PC-9 (cell line): ENCODE measurements at regions not wholly inside any gene's neighbourhood (a gene's known extent, or its start where the extent isn't known, plus 50 kb on each side); places are given as distances from the start of the nearest gene placed in this dataset.

Source experiments
- BruUV-seq: library from RNA; stranded (reverse); fragments of 400-500 nt; replicated peaks from 2 replicates; lab custom pipeline; 2021; lab: Mats Ljungman, UMichigan
- CTCF ChIA-PET: fragments of 300-600 bp; sonication (Branson Sonifier 250); formaldehyde crosslinking; loops from one replicate; lab custom pipeline; 2022; ENCODE audit warnings: antibody characterized with exemption; lab: Charles Lee
- POLR2A ChIA-PET: fragments of 300-600 bp; sonication (Branson Sonifier 250); formaldehyde crosslinking; loops from one replicate; lab custom pipeline; 2022; ENCODE audit warnings: antibody characterized with exemption; ENCODE audit not compliant: unreplicated experiment; lab: Charles Lee
- DNase-seq, 2 experiments: peaks; one replicate each; pipeline versions ENCODE4 v3.0.0 to v3.0.0-alpha.2; 2015 to 2022; ENCODE audit warnings: mixed read lengths in 1 of 2
- H2AFZ ChIP-seq: fragments of 200-600 bp; sonication (generic); 2 replicates; pipeline ENCODE4 v1.8.1; 2017; ENCODE audit warnings: antibody characterized with exemption
- H3F3A ChIP-seq: fragments of 200-600 bp; sonication (generic); 2 replicates; pipeline ENCODE4 v1.8.1; 2017; ENCODE audit warnings: antibody characterized with exemption, mild to moderate bottlenecking, low read depth; ENCODE audit not compliant: insufficient read depth
- H3K27ac ChIP-seq: fragments of 200-600 bp; sonication (generic); 2 replicates; pipeline ENCODE4 v1.6.1; 2016; ENCODE audit warnings: mixed run types
- H3K27me3 ChIP-seq: fragments of 200-600 bp; sonication (generic); 2 replicates; pipeline ENCODE4 v1.6.1; 2016; ENCODE audit warnings: low read depth, mixed run types; ENCODE audit not compliant: insufficient read depth
- H3K36me3 ChIP-seq: fragments of 200-600 bp; sonication (generic); 2 replicates; pipeline ENCODE4 v1.6.1; 2016; ENCODE audit warnings: low read depth, mixed run types
- H3K4me1 ChIP-seq: fragments of 200-600 bp; sonication (generic); replicated peaks from 2 replicates; pipeline ENCODE4 v1.6.1; 2016; ENCODE audit warnings: mixed run types; ENCODE audit not compliant: insufficient read depth
- H3K4me2 ChIP-seq: fragments of 200-600 bp; sonication (generic); 2 replicates; pipeline ENCODE4 v1.6.1; 2017; ENCODE audit warnings: mixed run types
- H3K4me3 ChIP-seq: fragments of 200-600 bp; sonication (generic); 2 replicates; pipeline ENCODE4 v1.6.1; 2016; ENCODE audit warnings: mixed run types
- H3K79me2 ChIP-seq: fragments of 200-600 bp; sonication (generic); 2 replicates; pipeline ENCODE4 v1.6.1; 2017; ENCODE audit warnings: low read depth, mixed run types
- H3K9me2 ChIP-seq: fragments of 200-600 bp; sonication (generic); 2 replicates; pipeline ENCODE4 v1.8.1; 2017; ENCODE audit warnings: mild to moderate bottlenecking; ENCODE audit not compliant: insufficient read depth
- H3K9me3 ChIP-seq: fragments of 200-600 bp; sonication (generic); 2 replicates; pipeline ENCODE4 v1.8.1; 2016; ENCODE audit warnings: low read depth; ENCODE audit not compliant: insufficient read depth
- H4K20me1 ChIP-seq: fragments of 200-600 bp; sonication (generic); 2 replicates; pipeline ENCODE4 v1.8.1; 2017; ENCODE audit not compliant: insufficient read depth
- CTCF ChIP-seq: fragments of 200-600 bp; sonication (generic); conservative IDR thresholded peaks from 2 replicates; pipeline ENCODE4 v1.6.1; 2017; ENCODE audit warnings: mixed run types, antibody characterized with exemption, mild to moderate bottlenecking, moderate library complexity
- EZH2 ChIP-seq: fragments of 200-600 bp; sonication (generic); IDR thresholded peaks from 2 replicates; pipeline ENCODE4 v1.8.0; 2017; ENCODE audit warnings: antibody characterized with exemption, low read depth
- intact Hi-C: fragments of 100-400 bp; cut with micrococcal nuclease; formaldehyde crosslinking; loops from one replicate; pipeline ENCODE4 v1.10.0; 2022; ENCODE audit not compliant: unreplicated experiment

GRCh38 chr15:79756365-79756764, 140.4 kb downstream of the MTHFS start:
- no peaks in the 10 kb centered on the region for H4K20me1 ChIP-seq
- H3K4me3 ChIP-seq, result no peak overlapping the region
- no peak overlapping the region for H3K27ac ChIP-seq
- H3K4me1 ChIP-seq, result no peaks in the 10 kb centered on the region
- peaks cover 26% of the 10 kb centered on the region for H3K27me3 ChIP-seq
- H3K4me2 ChIP-seq, result no peak overlapping the region
- no peaks in the 10 kb centered on the region for H3K36me3 ChIP-seq
- BruUV-seq, result no TSS peak
- H3K9me2 ChIP-seq, result no peaks in the 10 kb centered on the region
- intact Hi-C loops, result no loop called here
- no peak overlapping the region for H2AFZ ChIP-seq
- TF ChIP-seq EZH2, result no peak
- TF ChIP-seq CTCF, result no peak
- no peak for DNase-seq
- H3K79me2 ChIP-seq, result no peaks in the 10 kb centered on the region
- POLR2A ChIA-PET, result no interaction called here
- no peaks in the 10 kb centered on the region for H3K9me3 ChIP-seq
- H3F3A ChIP-seq, result no peaks in the 10 kb centered on the region
- CTCF ChIA-PET, result no interaction called here

- no peaks in the 10 kb centered on the region for H3K9me3 ChIP-seq
- intact Hi-C loops, result no loop called here
- H3F3A ChIP-seq, result no peaks in the 10 kb centered on the region
- no peak overlapping the region for H3K4me2 ChIP-seq
- ChIA-PET POLR2A (no interaction called here), CTCF (no interaction called here)
- H3K4me3 ChIP-seq, result no peak overlapping the region
- no peaks in the 10 kb centered on the region for H4K20me1 ChIP-seq
- BruUV-seq, result no TSS peak
- peaks cover 34% of the 10 kb centered on the region for H3K27me3 ChIP-seq
- H3K27ac ChIP-seq, result no peak overlapping the region
- TF ChIP-seq CTCF, result no peak
- no peak for TF ChIP-seq EZH2
- no peak for DNase-seq
- H3K9me2 ChIP-seq, result no peaks in the 10 kb centered on the region; the same call in 1 of the 2 replicates
- no peaks in the 10 kb centered on the region for H3K4me1 ChIP-seq
- no peaks in the 10 kb centered on the region for H3K36me3 ChIP-seq
- no peak overlapping the region for H2AFZ ChIP-seq
- no peaks in the 10 kb centered on the region for H3K79me2 ChIP-seq
These were observed 131.7 kb downstream of the MTHFS start for GRCh38 chr15:79765081-79765480.

GRCh38 chr15:79769069-79769481, 127.7 kb downstream of the MTHFS start:
- Histone ChIP-seq H3K9me2 (no peaks in the 10 kb centered on the region; the same call in 1 of the 2 replicates), H3K27ac (no peak overlapping the region), H3F3A (no peaks in the 10 kb centered on the region), H3K4me3 (no peak overlapping the region), H3K27me3 (peaks cover 26% of the 10 kb centered on the region; the same call in 1 of the 2 replicates), H4K20me1 (no peaks in the 10 kb centered on the region), H3K9me3 (no peaks in the 10 kb centered on the region), H3K36me3 (no peaks in the 10 kb centered on the region), H3K4me1 (no peaks in the 10 kb centered on the region), H3K4me2 (no peak overlapping the region), H3K79me2 (no peaks in the 10 kb centered on the region), H2AFZ (no peak overlapping the region)
- intact Hi-C loops, result no loop called here
- no peak for DNase-seq
- POLR2A ChIA-PET, result no interaction called here
- BruUV-seq, result no TSS peak
- CTCF ChIA-PET, result no interaction called here
- TF ChIP-seq EZH2, result no peak
- TF ChIP-seq CTCF, result peak; percentile 57
